22Rv1 (cell line): ENCODE measurements at regions not wholly inside any gene's neighbourhood (a gene's known extent, or its start where the extent isn't known, plus 50 kb on each side); places are given as distances from the start of the nearest gene placed in this dataset.

Experiments used
- CTCF ChIP-seq: fragments of 450-650 bp; IDR thresholded peaks from 2 replicates; pipeline ENCODE4 v1.5.1; 2017; ENCODE audit warnings: mild to moderate bottlenecking
- ZFX ChIP-seq: fragments of 450-650 bp; IDR thresholded peaks from 2 replicates; pipeline ENCODE4 v1.6.1; 2017; ENCODE audit warnings: antibody characterized with exemption, borderline replicate concordance

- TF ChIP-seq ZFX: no peak
- no peak for TF ChIP-seq CTCF
These were observed 224.7 kb upstream of the PPP1R2C start for GRCh38 chrX:43002526-43003203.
